ENCODE measurements at regions not wholly inside any gene's neighbourhood (a gene's known extent, or its start where the extent isn't known, plus 50 kb on each side); places are given as distances from the start of the nearest gene placed in this dataset.
A peak's percentile ranks its signal among the peaks of the same experiment; 100 is the strongest.

GRCh38 chr4:96649536-96649935 lies 809.6 kb downstream of the PDHA2 start:
- intact Hi-C loops (cut with micrococcal nuclease), result no loop called here
- H2AFZ ChIP-seq (ENCODE audit: low read depth, low read length, poor library complexity, severe bottlenecking), result peak overlapping the region; percentile 41
- DNase-seq (ENCODE audit: low read depth, low spot score), result peak; percentile 76

More at GRCh38 chr4:96649536-96649935, 809.6 kb downstream of the PDHA2 start:
- Histone ChIP-seq H3K9me3 (ENCODE audit: control insufficient read depth in 1 of 2, insufficient read depth in 1 of 2, low read depth in 1 of 2, low read length in 2 of 2) (peaks cover 4 to 8% of the 10 kb centered on the region in 2 experiments; a peak in 2 of 4 replicates), H3K4me2 (ENCODE audit: low read length) (peak overlapping the region; percentile 49), H3K79me2 (ENCODE audit: insufficient read depth, low read length) (no peaks in the 10 kb centered on the region), H3K27ac (ENCODE audit: low read depth, low read length) (no peak overlapping the region), H3K27me3 (ENCODE audit: insufficient read depth, low read length) (no peaks in the 10 kb centered on the region), H3K4me3 (replicated peaks in 1 of 2; ENCODE audit: low read depth in 1 of 2, low read length in 2 of 2) (no peak overlapping the region), H3K9ac (ENCODE audit: low read length) (no peak overlapping the region), H3K9me2 (ENCODE audit: insufficient read depth) (no peaks in the 10 kb centered on the region), H3K36me3 (ENCODE audit: control insufficient read depth in 1 of 2, insufficient read depth in 2 of 2, low read length in 2 of 2) (no peaks in the 10 kb centered on the region), H4K20me1 (ENCODE audit: insufficient read depth) (no peaks in the 10 kb centered on the region), H3K4me1 (ENCODE audit: control insufficient read depth in 1 of 2, insufficient read depth in 2 of 2, low read length in 2 of 2) (peaks cover 0 to 26% of the 10 kb centered on the region in 2 experiments; a peak in 3 of 4 replicates)
- ChIA-PET RAD21 (ENCODE audit: low non-redundant PET in 1 of 2, low total read pairs in 2 of 2, uncharacterized antibody in 2 of 2, unreplicated experiment in 2 of 2) (no interaction called here), POLR2A (no interaction called here), CTCF (no interaction called here)
- peak; percentile 38; the same call in 1 of the 2 replicates for TF ChIP-seq JUND (IDR thresholded peaks at IDR 0.05)
- TF ChIP-seq ZBTB33 (IDR thresholded peaks at IDR 0.05; ENCODE audit: extremely low read depth, insufficient replicate concordance, low read length), result no peak
- no peak for TF ChIP-seq RAD21 (IDR thresholded peaks at IDR 0.05; ENCODE audit: low read depth)
- no peak for TF ChIP-seq CEBPB (IDR thresholded peaks at IDR 0.05; ENCODE audit: low read depth)
- no peak for TF ChIP-seq REST (IDR thresholded peaks at IDR 0.05; ENCODE audit: low read depth)
- peak; percentile 53; the same call in 1 of the 2 replicates for TF ChIP-seq FOSL1 (IDR thresholded peaks at IDR 0.05; ENCODE audit: low read depth)
- TF ChIP-seq SP1 (IDR thresholded peaks at IDR 0.05; ENCODE audit: low read depth), result peak; percentile 54; the same call in 1 of the 2 replicates
- no peak for TF ChIP-seq ATF3 (IDR thresholded peaks at IDR 0.05)
- TF ChIP-seq SIN3A (IDR thresholded peaks at IDR 0.05; ENCODE audit: low read depth), result no peak
- peak; percentile 50; the same call in 1 of the 2 replicates for TF ChIP-seq SRF (IDR thresholded peaks at IDR 0.05; ENCODE audit: low read depth)
- TF ChIP-seq CBX3 (IDR thresholded peaks at IDR 0.05; ENCODE audit: low read depth), result peak; percentile 54; the same call in 1 of the 2 replicates
- TF ChIP-seq TCF7L2 (IDR thresholded peaks at IDR 0.05; ENCODE audit: borderline replicate concordance, extremely low read depth, insufficient read depth, insufficient read length), result no peak
- no peak for TF ChIP-seq POLR2AphosphoS5 (IDR thresholded peaks at IDR 0.05; ENCODE audit: low read depth, low read length)
- BruUV-seq (replicated peaks), result no TSS peak
- ATAC-seq, result peak; percentile 99
